Anterior cingulate cortex (tissue), 58 donors: ENCODE measurements at regions not wholly inside any gene's neighbourhood (a gene's known extent, or its start where the extent isn't known, plus 50 kb on each side); places are given as distances from the start of the nearest gene placed in this dataset.

Source experiments
- DNase-seq, 58 donors: peaks; one replicate each; lab custom pipeline; 2025; lab: John Stamatoyannopoulos, UW

DNA sequence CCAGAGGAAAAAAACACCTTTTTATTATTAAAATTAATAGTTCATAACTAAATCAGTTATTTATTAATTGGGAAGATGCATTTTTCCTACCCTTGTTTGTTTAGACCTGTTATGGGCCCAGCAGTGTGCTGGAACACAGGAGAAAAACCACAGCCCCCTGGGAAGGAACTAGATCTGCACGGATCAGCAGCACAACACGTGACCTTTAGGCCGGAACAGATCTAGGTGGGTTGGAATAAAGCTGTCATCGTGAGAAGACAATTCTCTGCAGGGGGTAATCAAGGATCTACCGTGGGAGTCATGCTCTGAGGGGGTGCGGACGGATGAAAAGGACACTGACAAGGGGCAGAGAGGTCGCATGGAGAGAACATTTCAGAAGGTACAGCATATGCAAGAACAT lies 95.8 kb upstream of the SPATA31C2 start:
- DNase-seq = no peak

DNA sequence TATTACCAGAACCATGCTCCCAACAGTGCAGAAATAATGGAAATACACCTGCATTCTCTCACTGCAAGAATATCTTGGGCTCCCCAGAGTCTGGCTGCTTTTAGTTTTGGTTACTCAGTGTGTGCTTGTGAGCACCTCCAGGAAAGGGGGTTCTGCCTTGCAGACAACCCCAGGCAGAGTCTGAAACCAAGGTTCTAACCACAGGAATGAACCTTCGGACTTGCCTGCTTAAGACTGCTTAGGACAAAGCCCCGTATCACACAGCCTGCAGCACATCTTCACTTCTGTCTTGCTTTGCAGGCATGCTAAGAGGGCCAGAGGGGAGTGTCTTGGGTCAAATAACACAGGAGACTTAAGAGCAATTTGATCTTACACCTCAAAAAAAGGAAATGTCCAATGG lies 94.8 kb upstream of the SPATA31C2 start:
- DNase-seq = no peak

DNA sequence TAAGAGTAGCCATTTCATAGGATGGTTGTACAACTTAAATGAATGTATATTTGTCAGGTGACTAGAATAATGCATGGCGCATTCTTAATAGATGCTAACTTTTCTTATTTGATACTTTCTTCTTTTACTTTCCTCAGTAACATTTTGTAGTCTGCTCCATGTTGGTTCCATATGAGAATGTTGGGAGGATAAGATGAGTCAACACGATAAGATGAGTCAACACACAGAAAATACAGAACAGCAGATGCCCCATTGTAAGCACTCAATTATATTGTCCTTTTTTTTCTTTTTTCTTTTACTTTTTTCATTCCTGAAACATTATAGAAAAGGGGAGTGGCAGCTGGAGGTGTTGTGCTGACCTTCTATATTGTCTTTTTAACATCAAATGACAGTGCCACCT lies 92.3 kb upstream of the SPATA31C2 start:
- no peak for DNase-seq

DNA sequence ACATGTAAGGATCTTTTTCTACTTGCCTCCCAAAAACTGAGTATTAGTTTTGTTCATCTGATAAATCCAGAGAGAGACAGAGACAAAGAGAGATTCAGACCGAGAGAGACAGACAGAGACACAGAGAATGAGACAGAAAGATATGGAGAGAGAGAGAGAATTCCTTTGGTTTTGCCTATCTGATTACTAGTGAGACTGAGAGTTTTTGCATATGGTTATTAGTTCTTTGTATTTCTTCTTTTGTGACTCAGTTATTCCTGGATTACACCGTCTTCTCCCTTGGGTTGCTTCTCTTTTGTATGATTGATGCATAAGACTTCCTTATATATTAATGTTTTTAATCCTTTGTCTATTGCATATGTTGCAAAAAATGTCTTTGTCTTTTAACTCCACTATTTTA lies 91.2 kb upstream of the SPATA31C2 start:
- no peak for DNase-seq

DNA sequence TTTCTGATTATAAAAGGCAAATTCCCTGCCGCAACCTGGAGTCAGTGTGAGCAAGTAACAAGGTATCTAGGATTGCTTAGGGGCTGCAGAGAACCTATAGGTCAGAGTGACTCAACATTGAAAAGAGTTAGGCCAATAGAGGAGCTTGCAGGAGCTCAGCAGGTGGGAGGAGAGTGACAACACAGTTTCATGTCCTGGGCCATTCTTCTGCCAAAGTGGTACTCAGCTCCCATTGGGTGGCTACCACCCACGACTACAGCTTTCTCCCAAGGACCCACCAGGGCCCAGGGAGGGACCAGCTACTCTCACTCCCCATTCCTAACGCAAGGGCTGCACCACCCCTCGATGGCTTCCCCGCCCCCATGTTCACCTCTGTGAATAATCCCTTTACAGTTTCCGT lies 86.7 kb upstream of the SPATA31C2 start:
- DNase-seq = no peak

DNA sequence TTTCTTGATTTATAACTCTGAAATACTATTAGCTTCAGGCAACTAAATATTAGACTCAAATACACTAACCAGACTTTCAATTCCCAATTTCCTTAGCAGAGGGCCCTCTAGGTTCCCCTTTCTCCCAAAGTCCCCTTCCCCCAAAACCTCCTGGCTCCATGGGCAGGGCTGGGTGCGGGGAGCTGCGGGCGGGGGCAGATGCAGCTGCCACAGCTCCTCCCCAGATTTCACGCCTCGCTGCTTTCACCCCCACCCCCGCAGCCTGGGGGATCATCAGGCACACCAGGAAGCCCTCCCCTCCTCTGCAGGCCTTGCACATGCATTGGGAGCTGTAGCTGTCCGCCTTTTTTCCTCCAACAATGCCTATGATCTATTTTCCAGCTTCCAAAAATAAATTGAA lies 82.8 kb upstream of the SPATA31C2 start:
- DNase-seq = no peak

DNA sequence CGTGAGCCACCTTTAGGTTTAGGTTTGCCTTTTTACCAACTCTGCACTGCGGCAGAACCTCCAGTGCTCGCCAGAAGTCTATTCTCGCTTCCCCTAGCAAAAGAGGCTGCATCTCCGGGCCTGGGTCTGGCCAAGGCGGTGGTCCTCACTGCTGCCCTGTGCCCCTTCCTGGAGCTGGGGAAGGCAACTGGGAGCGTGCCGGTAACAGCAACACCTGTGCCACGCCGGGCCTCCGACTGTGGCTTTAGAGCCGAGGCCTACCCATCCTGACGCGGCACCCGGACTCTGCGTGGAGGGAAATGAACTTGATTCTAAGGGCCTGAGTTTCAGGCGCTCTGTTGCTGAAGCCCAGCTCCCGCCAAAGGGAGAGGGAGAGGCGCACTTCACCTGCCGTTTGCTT lies 82.4 kb upstream of the SPATA31C2 start:
- DNase-seq = no peak

DNA sequence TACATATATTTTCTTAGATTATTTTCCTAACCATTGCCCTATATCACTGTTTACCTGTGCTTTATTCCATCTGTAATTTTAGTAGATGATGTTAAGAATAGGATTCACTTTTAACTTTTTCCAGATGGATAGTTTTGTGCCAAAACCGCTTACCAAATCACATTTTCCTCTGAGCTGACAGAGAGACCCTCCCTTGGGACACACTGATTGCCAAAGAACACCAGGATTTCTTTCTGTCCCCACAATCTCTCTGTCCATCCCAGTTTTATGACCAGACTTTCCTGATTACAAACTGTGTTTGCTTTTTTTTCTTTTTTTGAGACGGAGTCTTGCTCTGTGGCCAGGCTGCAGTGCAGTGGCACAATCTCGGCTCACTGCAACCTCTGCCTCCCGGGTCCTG lies 81.3 kb upstream of the SPATA31C2 start:
- DNase-seq = no peak

DNA sequence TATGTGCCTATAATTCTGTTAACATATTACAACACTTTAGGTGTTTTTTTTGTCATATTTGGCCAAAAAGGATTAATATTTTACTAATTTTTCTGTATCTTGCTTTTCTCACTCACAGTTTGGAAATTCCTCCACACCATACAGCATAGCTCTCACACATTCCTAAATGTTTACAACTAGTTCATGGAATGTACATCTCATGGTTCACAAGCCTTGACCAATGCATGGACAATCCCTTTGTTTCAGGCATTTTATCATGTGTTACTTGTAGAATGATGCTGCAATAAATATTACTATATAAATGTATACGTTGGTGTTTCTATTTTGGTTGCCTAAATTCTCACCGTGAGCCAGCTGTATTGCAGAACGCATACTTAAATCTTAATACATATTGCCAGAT lies 80.5 kb upstream of the SPATA31C2 start:
- no peak for DNase-seq

DNA sequence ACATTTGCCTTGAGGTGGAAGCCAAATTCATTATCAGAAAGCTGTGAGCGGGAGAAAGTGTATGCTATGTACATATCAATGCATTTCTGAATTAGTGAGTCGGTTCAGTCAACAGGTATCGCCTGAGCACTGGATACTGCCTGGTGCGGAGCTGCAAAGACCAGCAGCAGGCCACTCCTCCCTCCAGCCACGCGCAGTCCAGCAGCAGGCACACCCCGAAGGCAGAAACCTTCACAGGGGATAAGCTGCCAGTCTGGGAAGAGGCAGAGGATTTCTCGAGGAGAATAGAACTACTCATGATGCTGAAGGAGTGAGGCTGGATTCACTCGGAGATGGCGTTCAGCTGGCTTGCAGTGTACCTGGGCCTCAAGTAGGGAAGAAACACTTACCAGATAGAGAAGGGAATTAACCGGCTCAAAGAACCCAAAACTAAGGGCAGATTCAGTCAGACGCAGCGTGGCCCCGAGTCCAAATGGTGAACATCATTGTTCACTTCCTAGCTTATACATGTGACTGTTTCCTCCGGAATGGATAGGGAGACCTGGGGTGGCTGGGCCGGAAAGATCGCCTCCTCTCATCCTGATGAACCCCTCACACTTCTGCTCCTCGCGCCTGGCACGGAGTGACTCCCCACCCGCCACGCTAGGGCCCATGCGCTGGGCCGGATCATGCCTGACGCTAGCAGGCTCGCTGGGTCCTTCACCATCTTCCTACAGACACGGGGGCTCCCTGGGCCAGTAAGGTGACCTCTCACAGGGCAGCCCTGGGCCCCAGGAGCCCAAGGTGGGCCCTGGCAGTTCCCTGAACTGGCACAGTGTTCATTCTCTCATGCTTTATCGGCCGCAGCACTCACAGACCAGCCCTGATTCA lies 78.1 kb upstream of the SPATA31C2 start:
- DNase-seq = no peak

DNA sequence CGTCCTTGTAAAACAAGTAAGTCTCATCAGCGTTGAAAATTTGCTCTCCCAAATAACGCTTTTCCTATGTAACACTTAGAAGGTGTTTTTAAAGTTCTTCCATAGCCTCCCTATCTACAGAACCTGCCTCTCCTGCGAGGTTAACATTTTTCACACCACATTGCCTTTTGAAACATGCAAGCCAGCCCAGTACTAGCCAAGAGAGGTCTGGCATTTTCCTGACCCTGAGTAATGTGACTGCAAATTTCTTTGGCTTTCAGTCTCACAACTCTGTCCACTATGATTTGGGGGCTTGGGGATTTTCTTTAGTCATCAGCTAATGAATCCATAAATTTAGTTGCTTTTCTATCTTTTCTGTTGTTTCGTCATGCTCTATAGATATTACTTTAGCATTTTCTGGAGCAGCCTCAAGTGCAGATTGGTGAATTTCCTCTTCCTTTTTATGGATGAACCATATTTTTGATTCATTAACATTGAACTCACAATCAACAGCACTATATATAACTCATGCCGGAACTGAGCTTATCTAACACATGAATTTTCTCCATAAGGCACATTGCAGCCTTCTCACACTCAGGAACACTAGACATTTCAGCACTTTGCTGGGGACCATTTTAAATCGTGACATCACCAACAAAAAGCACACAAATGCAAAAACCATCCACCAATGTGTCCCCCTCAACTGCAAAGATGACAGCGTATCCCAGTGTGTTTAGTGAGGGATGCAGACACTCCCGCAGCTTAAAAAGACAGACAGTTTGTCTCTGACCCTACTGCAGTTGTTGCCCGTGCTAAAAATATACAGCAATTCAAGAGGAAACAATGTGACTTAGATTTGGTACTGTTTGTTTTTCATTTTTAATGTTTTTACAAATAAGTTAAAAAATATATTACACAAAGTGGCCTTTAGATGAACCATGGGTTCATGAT lies 77.2 kb upstream of the SPATA31C2 start:
- DNase-seq = no peak

DNA sequence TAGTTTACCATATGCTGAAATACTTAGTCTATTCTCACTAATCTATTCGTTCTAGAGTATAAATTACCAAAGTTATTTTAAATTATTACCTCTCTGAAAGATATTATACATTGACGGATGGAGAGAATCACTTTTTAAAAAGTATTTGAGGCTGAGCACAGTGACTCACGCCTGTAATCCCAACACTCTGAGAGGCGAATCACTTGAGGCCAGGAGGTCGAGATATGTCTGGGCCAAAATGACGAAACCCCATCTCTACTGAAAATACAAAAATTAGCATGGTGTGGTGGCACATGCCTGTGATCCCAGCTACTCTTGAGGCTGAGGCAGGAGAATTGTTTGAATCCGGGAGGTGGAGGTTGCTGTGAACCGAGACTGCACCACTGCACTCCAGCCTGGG lies 64.0 kb upstream of the SPATA31C2 start:
- no peak for DNase-seq

DNA sequence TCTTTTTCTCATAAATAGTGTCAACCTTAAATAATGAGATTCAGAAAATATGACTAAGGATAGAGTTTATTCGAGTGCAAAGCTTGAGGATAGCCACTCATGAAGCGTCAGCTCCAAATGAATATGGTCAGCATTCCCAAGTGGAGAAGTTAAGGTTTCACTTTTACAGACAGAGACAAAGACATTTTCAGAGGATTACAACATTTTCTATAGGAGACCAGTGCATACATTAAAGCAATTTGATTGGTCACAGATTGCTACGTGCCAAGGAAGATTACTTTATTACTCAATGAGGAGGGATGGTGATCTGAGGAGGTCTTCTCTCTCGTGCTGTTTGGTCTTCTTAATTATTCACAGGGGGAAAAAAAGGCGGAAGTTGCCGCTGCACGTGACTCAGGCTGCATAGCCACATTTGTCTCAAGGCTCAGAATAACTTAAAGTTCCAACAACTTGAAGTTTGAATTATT lies 60.1 kb upstream of the SPATA31C2 start:
- no peak for DNase-seq

DNA sequence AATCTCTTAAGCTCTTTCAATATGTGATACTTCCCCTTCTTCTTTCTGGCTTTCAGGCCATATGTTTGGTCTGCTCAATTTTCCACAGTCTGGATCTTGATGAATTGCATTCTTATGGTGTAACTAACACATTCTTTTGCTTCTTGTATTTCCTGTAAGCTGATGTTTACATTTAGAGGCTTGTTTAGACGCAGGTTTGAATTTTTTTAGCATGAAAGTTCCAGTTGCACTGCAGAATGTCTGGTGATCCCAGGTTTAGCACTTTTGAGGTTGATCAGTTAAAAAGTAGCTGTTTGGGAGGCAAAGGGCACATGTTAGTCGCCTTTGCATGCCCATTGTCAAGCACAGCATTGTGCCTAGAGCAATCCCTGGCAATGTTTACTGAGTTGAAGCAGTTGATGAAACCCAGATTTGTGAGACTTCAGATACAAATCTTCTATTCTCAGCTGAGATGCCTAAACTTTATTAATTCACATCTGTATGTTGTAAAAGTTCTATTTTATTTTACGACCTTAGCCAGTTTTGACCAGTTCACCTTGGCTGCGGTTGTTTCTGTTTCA lies 59.6 kb upstream of the SPATA31C2 start:
- no peak for DNase-seq

DNA sequence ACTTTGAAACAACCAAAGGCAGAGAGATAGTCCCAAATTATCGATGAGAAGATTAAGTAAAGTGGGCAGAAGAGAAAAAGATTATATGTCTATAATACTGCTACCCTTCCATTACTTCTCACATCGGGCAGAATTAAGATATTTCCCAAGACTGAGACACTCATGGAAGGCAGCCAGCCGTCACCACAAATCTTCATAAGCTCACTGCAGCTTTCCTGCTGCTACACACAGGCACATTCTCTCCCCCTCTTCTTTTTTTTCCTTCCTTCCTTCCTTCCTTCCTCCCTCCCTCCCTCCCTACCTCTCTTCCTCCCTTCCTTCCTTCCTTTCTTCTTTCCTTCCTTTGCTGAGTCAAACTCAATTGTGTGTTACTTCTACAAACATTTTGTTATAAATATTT lies 58.7 kb upstream of the SPATA31C2 start:
- DNase-seq = no peak

DNA sequence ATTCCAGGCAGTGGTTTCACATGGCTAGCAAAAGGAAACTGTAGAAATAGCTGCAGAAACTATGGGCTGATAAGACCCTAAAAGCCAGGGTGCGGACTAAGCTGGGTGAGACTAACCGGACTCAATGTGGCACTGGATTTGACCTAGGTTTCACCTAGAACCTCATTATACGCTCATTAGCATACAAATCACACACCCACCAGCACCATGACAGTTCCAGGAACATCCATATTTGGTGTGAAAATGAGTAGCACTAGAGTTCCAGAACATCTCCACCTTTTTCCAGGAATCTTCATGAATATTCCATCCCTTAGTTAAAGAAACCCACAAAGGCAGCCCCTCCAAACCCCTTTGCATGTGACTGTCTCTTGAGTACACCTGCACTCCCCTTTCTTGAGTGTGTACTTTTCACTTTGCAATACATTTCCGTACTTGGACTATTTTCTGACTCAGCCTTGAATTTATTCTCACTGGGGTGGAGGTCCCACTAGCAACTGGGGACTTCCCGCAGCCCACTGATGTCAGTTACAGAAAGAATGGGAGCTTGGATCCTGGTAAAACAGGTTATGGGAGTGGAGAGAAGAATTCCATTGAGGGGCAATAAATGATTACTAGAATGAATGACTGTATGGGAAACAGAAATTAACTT lies 58.0 kb upstream of the SPATA31C2 start:
- no peak for DNase-seq

DNA sequence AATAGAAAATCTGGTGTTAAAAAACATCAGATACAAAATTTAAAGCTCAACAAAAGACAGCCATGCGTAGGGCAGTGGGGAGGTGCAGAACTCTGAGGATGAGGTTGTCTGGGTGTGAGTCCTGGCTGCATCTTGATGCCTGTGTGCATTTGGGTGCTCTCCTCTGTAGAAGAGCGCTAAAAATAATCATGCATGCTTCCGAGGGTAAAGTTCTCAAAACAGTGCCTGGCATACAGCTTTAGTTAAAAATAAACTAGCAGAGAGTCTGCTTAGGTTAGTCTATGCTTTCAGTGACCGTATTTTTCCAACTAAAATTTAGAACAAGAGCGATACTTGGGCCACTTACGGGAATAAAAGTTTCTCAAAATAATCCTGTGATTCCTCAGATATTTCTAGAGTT lies 55.5 kb upstream of the SPATA31C2 start:
- DNase-seq = no peak

DNA sequence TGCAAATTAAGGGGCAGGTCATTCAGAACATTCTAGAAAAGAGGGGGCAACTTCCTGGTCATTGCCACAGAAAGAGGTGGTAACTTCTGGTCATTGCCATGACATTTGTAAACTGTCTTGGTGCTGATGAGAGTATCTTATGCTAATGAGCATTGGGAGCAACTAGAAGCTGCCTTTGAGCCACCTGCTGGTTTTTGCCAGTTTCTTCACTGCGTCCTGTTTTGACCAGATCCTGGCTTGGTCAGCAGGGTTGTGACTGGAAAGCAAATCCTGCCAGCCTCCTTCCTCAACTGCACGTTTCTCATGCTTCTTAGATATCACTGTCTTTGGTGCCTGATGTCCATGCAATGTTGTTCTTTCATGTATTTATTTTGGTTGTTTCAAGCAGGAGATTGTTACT lies 53.2 kb upstream of the SPATA31C2 start:
- no peak for DNase-seq

DNA sequence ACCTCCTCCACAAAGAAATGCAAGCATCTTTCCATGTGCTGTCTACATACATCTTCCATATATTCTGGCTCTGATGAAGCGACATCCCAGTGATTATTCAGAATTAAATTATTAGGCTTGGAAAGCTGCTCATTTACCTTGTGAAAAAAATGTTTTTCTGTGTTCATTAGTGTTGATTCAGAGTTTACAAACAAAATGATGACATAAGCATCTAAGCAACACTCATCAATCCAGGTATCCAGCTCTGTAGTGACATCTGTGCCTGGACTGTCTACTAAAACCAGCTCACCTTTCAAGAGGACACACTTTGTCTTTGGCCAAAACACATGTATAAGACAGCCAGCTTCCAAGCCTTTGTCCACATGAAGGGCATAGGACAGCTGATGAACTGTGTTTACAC lies 51.1 kb upstream of the SPATA31C2 start:
- no peak for DNase-seq
